ENCODE measurements at regions not wholly inside any gene's neighbourhood (a gene's known extent, or its start where the extent isn't known, plus 50 kb on each side); places are given as distances from the start of the nearest gene placed in this dataset.
"Not testable (repeated sequence)": the region's sequence is repeated elsewhere in the genome, so short reads cannot be mapped to it uniquely, and the experiment has no call there.

DNA sequence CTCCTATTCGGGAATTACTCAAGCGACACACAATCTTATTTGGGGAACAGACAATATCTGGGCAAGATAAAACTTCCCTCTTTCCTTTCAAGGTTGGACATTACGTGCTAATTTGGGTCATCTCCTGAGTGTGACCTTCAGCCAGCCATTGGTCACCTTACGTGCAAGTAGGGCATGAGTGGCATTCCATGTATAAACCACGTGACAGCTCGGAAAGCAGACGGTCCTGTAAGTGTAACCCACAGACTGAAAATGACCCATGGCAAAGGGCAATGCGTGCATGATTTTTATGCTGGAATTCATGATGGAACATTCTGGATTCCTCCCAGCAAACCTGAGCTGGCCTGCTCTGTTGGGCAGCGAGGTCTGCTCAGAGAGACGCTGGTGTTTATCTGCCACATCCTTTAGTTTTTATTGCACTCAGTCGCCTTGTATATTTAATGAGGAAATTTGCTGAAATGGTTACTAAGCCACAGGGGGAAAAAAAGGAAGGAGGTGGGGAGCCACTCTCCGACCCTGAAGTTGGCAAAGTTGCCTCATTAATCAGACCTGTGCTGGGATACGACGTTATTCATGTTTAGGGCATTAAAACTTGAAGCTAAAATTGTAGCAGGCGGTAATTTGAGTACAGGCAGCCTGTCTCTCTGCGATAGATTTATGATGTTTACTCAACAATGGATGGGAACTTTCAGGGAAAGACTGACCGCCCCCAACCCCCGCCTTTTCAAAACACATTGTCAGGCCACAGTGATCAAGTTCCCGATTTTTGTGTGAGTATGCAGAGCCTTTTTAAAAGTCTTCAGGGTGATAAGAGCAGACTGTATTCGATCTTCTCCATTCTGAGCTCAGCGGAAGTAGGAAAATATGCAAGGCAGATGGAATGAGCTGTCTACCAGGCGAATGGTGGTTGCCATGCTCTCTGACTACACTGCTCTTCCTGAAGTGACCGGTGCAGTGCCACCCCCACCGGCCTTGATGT lies 295.3 kb downstream of the BCL2L11 start:
- H3K9me3 ChIP-seq (ENCODE audit: control insufficient read depth, low read length); H3K36me3 ChIP-seq (ENCODE audit: control insufficient read depth in 1 of 2, insufficient read depth in 2 of 2, low read depth in 1 of 2, low read length in 2 of 2); H3K27ac ChIP-seq (ENCODE audit: low read length, poor library complexity, severe bottlenecking); H4K91ac ChIP-seq (ENCODE audit: low read length); H3K23ac ChIP-seq (ENCODE audit: low read length in 2 of 2); H3K4me2 ChIP-seq (ENCODE audit: low read length, poor library complexity, severe bottlenecking); H3K4me1 ChIP-seq (ENCODE audit: control insufficient read depth, insufficient read depth, low read depth, low read length); H2BK15ac ChIP-seq (ENCODE audit: low read depth, poor library complexity, severe bottlenecking); H4K8ac ChIP-seq (ENCODE audit: low read length); H3K9ac ChIP-seq (ENCODE audit: low read length); H3K4me3 ChIP-seq (ENCODE audit: insufficient read depth in 1 of 2, low read depth in 1 of 2, low read length in 2 of 2); H3K4ac ChIP-seq (ENCODE audit: low read depth in 1 of 2, low read length in 2 of 2); H3K79me1 ChIP-seq (replicated peaks; ENCODE audit: low read length, poor library complexity, severe bottlenecking); H2BK5ac ChIP-seq (ENCODE audit: low read depth, low read length, poor library complexity, severe bottlenecking); H2BK120ac ChIP-seq (ENCODE audit: low read depth, low read length); H2AFZ ChIP-seq (ENCODE audit: low read depth, low read length); H2AK5ac ChIP-seq (ENCODE audit: low read length, severe bottlenecking); H3K27me3 ChIP-seq (ENCODE audit: control insufficient read depth in 1 of 2, insufficient read depth in 1 of 2, low read length in 2 of 2); H3K14ac ChIP-seq (ENCODE audit: low read length in 2 of 2); H2BK12ac ChIP-seq (ENCODE audit: low read length in 2 of 2): not testable (repeated sequence)
- H3K18ac ChIP-seq (ENCODE audit: low read depth in 1 of 2, low read length in 2 of 2) = peak overlapping the region in 1 of 2 experiments; percentile 43
- 62% methylated on average over 3 of the region's 24 CpGs for WGBS
- DNase-seq = peak; percentile 75

DNA sequence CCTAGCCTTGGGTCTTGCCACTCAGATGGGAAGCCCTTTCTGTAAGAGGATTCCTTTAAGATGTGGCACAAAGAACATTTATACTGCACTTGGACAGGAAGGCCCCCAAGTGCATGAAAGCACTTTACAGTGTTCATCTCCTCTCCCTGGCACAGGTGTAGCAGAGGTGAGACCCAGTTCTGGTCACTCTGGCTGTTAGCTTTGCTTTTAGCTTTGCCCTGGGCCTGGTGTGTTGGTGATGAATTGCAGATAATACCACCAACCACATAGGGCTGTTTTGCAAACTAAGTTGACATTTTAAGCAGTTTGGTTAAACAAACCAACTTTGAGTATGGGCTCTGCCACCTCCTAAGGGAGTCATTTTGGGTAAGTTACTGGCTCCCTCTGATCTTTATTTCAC lies 296.3 kb downstream of the BCL2L11 start:
- not testable (repeated sequence) for H4K8ac ChIP-seq (ENCODE audit: low read length); H2AK5ac ChIP-seq (ENCODE audit: low read length, severe bottlenecking); H3K4me3 ChIP-seq (ENCODE audit: insufficient read depth in 1 of 2, low read depth in 1 of 2, low read length in 2 of 2); H3K4ac ChIP-seq (ENCODE audit: low read depth in 1 of 2, low read length in 2 of 2); H3K9ac ChIP-seq (ENCODE audit: low read length); DNase-seq; H3K4me1 ChIP-seq (ENCODE audit: control insufficient read depth, insufficient read depth, low read depth, low read length); H4K91ac ChIP-seq (ENCODE audit: low read length); H3K79me1 ChIP-seq (replicated peaks; ENCODE audit: low read length, poor library complexity, severe bottlenecking); H2BK5ac ChIP-seq (ENCODE audit: low read depth, low read length, poor library complexity, severe bottlenecking); H3K36me3 ChIP-seq (ENCODE audit: control insufficient read depth in 1 of 2, insufficient read depth in 2 of 2, low read depth in 1 of 2, low read length in 2 of 2); H2AFZ ChIP-seq (ENCODE audit: low read depth, low read length); H3K27ac ChIP-seq (ENCODE audit: low read length, poor library complexity, severe bottlenecking); H3K9me3 ChIP-seq (ENCODE audit: control insufficient read depth, low read length); H3K23ac ChIP-seq (ENCODE audit: low read length in 2 of 2); H2BK120ac ChIP-seq (ENCODE audit: low read depth, low read length); H3K27me3 ChIP-seq (ENCODE audit: control insufficient read depth in 1 of 2, insufficient read depth in 1 of 2, low read length in 2 of 2); H3K18ac ChIP-seq (ENCODE audit: low read depth in 1 of 2, low read length in 2 of 2); H2BK12ac ChIP-seq (ENCODE audit: low read length in 2 of 2); H2BK15ac ChIP-seq (ENCODE audit: low read depth, poor library complexity, severe bottlenecking); H3K4me2 ChIP-seq (ENCODE audit: low read length, poor library complexity, severe bottlenecking)
- H3K14ac ChIP-seq (ENCODE audit: low read length in 2 of 2) = peak overlapping the region in 1 of 2 experiments; percentile 60

DNA sequence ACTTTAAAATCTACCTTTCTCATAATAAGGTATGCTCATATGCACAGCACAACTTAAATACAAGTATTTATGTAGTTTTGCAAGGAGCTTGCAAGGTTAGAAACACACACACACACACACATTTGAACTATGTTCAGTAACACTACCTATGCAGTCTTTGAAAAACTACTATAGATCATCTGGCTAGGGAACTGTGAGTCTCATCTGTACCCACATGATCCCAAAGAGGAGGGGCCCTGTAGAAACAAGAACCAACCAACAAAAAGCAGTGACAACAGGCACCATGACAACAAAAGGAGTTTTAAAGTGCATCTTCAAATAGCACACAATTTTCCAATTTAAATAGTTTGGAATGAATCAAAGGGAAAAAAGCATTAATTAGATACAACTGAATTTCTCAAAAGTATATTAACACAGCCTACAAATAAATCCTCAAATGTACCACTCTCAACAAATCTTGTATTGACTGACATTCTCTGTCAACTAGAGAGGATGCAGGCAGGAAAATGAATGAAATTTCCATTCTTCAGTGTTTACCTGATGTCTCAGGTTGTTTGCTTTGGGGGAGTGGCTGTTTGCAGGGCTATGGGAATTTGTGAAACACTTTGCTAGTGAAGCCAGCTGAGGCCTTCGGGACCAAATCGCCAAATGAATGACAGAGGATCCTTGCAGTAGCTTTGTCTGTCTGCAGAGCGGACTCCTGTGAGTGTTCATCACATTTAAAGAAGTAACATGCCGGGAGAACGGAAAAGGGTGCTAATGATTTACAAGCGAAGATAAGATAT lies 297.6 kb downstream of the BCL2L11 start:
- H3K36me3 ChIP-seq (ENCODE audit: control insufficient read depth in 1 of 2, insufficient read depth in 2 of 2, low read depth in 1 of 2, low read length in 2 of 2); H3K79me1 ChIP-seq (replicated peaks; ENCODE audit: low read length, poor library complexity, severe bottlenecking); H3K23ac ChIP-seq (ENCODE audit: low read length in 2 of 2); H2AFZ ChIP-seq (ENCODE audit: low read depth, low read length); H2AK5ac ChIP-seq (ENCODE audit: low read length, severe bottlenecking); H3K4ac ChIP-seq (ENCODE audit: low read depth in 1 of 2, low read length in 2 of 2); H2BK5ac ChIP-seq (ENCODE audit: low read depth, low read length, poor library complexity, severe bottlenecking); H3K9ac ChIP-seq (ENCODE audit: low read length); H3K4me1 ChIP-seq (ENCODE audit: control insufficient read depth, insufficient read depth, low read depth, low read length); H3K4me2 ChIP-seq (ENCODE audit: low read length, poor library complexity, severe bottlenecking); H4K91ac ChIP-seq (ENCODE audit: low read length); H3K27me3 ChIP-seq (ENCODE audit: control insufficient read depth in 1 of 2, insufficient read depth in 1 of 2, low read length in 2 of 2); H3K4me3 ChIP-seq (ENCODE audit: insufficient read depth in 1 of 2, low read depth in 1 of 2, low read length in 2 of 2); H3K18ac ChIP-seq (ENCODE audit: low read depth in 1 of 2, low read length in 2 of 2); H3K14ac ChIP-seq (ENCODE audit: low read length in 2 of 2); H3K9me3 ChIP-seq (ENCODE audit: control insufficient read depth, low read length); H2BK12ac ChIP-seq (ENCODE audit: low read length in 2 of 2); H2BK15ac ChIP-seq (ENCODE audit: low read depth, poor library complexity, severe bottlenecking); H3K27ac ChIP-seq (ENCODE audit: low read length, poor library complexity, severe bottlenecking); H4K8ac ChIP-seq (ENCODE audit: low read length); H2BK120ac ChIP-seq (ENCODE audit: low read depth, low read length): not testable (repeated sequence)
- DNase-seq = peak; percentile 28
- WGBS = no CpG with 5 or more reads among the region's 6 CpGs

DNA sequence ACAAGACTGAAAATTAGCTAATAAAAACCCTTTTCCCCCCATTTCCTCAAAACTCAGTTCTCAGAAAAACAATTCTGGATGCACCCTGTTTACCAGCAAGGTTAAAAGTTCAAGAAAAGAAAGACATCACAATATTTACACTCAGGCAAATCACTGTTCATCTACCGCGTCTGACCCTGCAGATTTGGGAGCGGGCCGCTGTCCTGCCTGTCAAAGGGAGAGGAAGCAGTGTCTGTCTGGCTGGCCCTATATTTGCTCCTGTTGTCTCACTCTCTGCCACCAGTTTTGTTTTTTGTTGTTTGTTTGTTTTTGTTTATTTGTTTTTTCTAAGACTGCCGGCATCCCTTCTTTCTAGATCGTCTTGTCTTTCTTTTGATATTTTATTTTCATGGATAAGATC lies 299.4 kb downstream of the BCL2L11 start:
- H2AFZ ChIP-seq (ENCODE audit: low read depth, low read length); H3K9me3 ChIP-seq (ENCODE audit: control insufficient read depth, low read length); DNase-seq; H3K23ac ChIP-seq (ENCODE audit: low read length in 2 of 2); H3K27ac ChIP-seq (ENCODE audit: low read length, poor library complexity, severe bottlenecking); H2AK5ac ChIP-seq (ENCODE audit: low read length, severe bottlenecking); H3K4me2 ChIP-seq (ENCODE audit: low read length, poor library complexity, severe bottlenecking); H3K36me3 ChIP-seq (ENCODE audit: control insufficient read depth in 1 of 2, insufficient read depth in 2 of 2, low read depth in 1 of 2, low read length in 2 of 2); H3K27me3 ChIP-seq (ENCODE audit: control insufficient read depth in 1 of 2, insufficient read depth in 1 of 2, low read length in 2 of 2); H3K18ac ChIP-seq (ENCODE audit: low read depth in 1 of 2, low read length in 2 of 2); H3K14ac ChIP-seq (ENCODE audit: low read length in 2 of 2); H4K91ac ChIP-seq (ENCODE audit: low read length); H2BK12ac ChIP-seq (ENCODE audit: low read length in 2 of 2); H3K4me1 ChIP-seq (ENCODE audit: control insufficient read depth, insufficient read depth, low read depth, low read length); H2BK15ac ChIP-seq (ENCODE audit: low read depth, poor library complexity, severe bottlenecking); H3K79me1 ChIP-seq (replicated peaks; ENCODE audit: low read length, poor library complexity, severe bottlenecking); H3K4ac ChIP-seq (ENCODE audit: low read depth in 1 of 2, low read length in 2 of 2); H3K4me3 ChIP-seq (ENCODE audit: insufficient read depth in 1 of 2, low read depth in 1 of 2, low read length in 2 of 2); H3K9ac ChIP-seq (ENCODE audit: low read length); H4K8ac ChIP-seq (ENCODE audit: low read length); H2BK120ac ChIP-seq (ENCODE audit: low read depth, low read length); H2BK5ac ChIP-seq (ENCODE audit: low read depth, low read length, poor library complexity, severe bottlenecking): not testable (repeated sequence)
- no CpG with 5 or more reads among the region's 6 CpGs for WGBS

All from mesenchymal stem cell (in vitro differentiated cells and primary cell).